HG02840 (cell line): ENCODE measurements at regions not wholly inside any gene's neighbourhood (a gene's known extent, or its start where the extent isn't known, plus 50 kb on each side); places are given as distances from the start of the nearest gene placed in this dataset.
"Not testable (repeated sequence)": the region's sequence is repeated elsewhere in the genome, so short reads cannot be mapped to it uniquely, and the experiment has no call there.

Experiments used
- ATAC-seq: cut with Tn5 transposase; IDR thresholded peaks from one replicate; pipeline ENCODE4 v1.9.1; 2021; ENCODE audit warnings: mild to moderate bottlenecking, moderate library complexity, moderate number of reproducible peaks; ENCODE audit not compliant: unreplicated experiment, low FRiP score

DNA sequence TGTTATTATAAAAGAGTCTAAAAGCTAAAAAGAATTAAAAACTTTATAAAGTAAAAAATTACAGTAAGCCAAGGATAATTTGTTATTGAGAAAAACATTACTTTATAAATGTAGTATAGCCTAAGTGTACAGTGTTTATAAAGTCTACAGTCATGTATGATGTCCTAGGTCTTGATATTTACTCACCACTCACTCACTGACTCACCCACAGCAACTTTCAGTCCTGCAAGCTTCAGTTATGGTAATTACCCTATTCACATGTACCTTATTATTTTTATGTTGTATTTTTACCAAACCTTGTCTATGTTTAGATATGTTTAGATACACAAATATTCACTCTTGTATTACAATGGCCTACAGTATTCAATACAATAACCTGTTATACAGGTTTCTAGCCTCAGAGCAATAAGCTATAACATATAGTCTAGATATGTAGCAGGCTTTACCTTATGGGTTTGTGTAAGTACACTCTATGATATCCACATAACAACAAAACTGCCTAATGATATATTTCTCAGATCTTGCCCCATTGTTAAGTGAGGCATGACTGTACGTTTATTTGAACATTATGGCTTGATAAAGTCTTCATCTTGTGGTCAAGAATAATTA lies 113.7 kb upstream of the KITLG start:
- no peak for ATAC-seq

DNA sequence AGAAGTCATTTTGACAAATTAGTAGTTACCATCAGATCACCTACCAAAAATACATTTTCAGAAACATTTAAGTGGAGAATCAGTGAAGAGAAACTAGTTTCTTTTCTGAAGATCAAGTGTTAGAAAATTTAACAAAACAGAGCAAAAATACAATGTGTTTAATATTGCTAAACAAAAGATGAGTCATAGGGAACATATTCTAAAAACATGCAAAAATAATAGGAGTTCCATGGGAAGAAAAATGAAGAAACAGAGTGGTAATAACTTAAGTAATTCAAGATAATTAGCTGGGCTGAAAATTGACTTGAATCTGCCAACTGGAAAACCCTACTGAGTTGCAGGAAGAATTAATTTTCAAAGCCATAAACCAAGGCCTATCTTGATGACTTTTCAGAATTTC lies 111.5 kb upstream of the KITLG start:
- no peak for ATAC-seq

DNA sequence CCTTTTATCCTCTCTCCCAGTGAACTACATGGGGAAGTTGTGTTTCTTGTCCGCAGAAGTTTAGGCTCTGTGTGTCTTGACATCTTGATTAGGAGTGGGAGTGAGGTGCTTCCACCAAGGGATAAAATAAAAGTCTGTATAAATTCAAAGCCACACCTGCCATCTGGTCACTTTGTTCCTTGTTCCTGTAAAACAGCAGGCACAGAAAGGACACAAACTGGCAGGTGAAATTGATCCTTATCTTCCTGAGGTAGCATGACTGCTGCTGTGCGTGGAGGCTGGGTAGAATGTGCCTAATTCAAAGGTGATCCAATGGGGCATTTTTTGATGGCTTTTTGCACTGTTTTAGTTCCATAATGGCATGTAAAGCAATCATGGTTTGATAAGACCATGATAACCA lies 104.3 kb upstream of the KITLG start:
- no peak for ATAC-seq

DNA sequence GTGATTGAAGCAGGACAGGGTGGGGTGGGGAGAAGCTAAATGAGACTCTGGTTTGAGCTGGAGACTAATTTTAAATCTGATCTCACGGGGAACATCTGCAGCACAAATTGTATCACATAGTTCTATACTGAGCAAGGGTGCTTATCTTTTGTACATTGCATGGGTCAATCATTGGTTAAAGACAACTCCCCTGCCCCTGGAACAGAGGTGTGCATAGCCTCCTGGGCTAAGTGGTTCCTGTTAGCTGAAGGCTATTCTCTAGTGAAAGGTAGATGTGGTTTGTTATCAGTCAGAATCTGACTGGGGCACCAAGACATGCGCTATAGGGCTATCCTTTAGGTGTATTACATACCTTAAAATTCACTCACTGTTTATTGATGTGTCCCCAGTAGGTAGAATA lies 103.9 kb upstream of the KITLG start:
- no peak for ATAC-seq

DNA sequence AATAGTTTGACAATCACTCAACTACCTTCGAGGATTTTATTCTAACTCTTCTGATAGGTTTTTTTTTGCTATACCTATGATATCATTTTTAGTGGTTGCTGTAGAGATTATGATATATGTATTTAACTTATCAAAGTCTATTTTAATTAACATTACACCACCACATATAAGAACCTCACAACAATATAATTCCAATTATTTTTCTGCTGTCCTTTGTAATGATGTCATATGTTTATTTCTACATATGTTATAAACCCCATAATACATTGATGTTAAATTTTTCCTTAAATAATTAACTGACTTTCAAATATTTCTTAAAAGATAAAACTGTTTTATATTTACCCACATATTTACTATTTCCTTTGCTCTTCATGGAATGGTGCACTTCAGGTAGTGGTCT lies 103.4 kb upstream of the KITLG start:
- ATAC-seq = no peak

DNA sequence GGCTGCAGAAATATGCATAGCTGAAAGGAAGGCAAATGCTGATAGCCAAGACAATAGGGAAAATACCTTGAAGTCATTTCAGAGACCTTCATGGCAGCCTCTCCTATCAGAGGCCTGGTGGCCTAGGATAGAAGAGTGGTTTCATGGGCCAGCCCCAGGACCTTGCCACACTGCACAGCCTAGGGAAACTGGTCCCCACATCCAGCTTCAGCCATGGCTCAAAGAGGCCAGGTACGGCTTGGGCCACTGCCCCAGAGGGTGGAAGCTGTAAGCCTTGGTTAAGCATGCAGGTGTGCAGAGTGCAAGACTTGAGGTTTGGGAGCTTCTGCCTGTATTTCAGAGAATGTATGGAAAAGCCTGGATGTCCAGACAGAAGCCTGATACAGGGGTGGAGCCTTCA lies 101.0 kb upstream of the KITLG start:
- no peak for ATAC-seq

DNA sequence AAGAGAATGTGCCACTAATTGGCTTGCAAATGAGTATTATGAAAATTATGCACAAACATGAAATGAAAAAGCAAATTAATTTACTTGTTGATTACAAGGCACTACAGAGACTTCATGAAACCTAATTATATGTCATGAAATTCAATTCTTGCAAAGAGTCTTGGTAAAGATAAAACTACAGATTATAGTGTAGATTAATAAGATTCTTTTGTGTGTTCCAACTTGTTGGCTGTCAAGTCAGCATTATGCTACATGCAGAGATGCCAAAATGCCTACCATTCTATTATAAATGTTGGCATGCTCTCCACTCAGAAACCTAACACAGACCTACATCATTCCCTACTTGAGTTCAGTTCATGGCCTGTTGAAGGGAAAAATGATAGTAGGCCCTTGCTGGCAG lies 97.2 kb upstream of the KITLG start:
- no peak for ATAC-seq

DNA sequence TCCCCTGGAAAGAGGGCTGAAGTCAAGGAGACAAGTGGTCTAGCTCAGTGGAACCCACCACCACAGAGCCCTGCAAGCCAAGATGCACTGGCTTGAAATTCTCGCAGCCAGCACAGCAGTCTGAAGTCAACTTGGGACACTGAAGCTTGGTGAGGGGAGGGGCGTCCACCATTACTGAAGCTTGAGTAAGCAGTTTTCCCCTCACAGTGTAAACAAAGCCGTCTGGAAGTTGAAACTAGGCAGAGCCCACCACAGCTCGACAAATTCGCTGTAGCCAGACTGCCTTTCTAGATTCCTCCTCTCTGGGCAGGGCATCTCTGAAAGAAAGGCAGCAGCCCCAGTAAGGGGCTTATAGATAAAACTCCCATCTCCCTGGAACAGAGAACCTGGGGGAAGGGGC lies 87.3 kb upstream of the KITLG start:
- ATAC-seq = not testable (repeated sequence)

DNA sequence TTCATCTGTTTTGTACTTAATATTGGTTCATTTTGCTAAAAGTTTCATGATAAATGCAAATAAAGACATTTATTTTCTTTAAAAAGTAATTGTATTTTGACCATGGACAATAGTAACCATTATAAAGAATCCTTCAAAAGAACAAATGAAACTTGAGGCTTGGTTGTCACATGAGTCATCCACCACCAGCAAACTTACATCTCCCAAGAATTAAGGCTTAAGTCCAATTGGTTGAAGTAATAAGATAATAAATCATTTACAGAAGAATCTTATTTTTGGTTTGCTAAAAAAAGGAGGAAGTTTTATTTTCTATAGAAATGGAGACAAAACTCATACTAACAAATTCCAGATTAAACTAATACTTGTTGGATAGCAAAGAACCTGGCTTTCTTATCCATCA lies 84.8 kb upstream of the KITLG start:
- no peak for ATAC-seq

DNA sequence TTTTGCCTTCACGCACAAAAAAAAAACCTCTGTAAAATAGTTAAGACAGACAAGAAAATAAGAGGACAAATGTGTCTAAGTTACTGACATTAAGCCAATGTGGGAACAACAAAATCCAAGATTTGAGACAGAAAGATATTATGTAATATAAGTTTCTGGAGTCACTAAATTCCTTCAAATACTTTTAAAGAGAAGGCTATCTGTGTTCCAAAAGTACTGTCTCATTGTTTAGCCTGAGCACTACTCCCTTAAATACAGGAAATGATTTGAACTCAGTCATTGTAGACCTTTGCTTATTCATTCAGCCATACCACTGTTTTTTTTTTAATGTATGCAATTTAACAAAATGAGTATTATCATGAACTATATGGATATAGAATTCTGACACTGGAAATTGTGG lies 82.7 kb upstream of the KITLG start:
- ATAC-seq = no peak

DNA sequence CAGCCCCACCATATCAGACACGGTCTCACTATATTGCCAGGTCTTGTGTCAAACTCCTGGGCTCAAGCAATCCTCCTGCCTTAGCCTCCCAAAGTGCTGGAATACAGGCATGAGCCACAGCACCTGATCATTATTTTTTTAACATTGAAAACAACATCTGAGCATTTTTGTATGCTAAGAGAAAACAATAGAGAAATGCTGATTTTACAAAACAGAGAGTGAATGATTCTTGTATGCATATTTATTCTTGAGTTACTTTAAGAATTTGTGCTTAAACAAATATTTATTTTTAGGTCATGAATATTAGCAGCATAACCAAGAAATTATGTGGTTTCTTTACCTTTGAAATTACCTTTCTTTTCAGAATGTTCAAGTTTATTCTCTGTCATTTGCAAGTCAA lies 81.8 kb upstream of the KITLG start:
- no peak for ATAC-seq

DNA sequence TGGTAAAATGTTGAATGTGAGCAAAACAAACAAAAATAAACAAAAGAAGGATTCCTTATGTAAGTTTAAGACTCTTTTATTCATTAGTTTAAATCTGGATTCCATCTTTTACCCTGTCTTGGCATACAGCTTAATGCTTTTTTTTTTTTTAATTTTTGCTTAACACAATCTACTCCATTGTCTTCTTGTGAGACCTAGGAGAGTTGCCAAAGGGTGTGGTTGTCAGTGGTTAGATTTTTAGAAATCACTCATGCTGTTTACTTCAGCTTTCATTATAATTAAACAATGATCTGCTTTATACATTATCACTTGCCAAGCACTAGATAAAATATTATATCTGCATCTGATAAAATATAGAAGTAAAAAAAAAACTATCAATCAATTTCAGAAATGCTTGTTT lies 77.7 kb upstream of the KITLG start:
- ATAC-seq = no peak

DNA sequence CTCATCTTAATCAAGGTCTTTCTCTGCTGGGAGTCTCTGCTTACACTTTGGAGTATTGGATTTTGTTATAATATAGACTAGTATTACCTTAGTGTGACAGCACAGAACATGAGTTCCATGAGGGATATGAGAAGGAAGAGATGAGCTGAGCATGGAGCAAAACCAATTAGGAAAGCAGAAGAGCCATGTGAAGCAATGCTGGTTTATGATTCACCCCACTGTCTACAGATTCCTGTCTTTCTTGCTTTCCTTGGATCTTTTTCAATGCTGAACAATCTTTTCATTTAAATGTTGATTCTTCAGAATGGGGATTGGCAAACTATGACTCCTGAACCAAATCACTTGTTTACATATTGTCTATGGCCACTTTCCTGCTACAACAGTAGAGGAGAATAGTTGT lies 70.4 kb upstream of the KITLG start:
- ATAC-seq = no peak

DNA sequence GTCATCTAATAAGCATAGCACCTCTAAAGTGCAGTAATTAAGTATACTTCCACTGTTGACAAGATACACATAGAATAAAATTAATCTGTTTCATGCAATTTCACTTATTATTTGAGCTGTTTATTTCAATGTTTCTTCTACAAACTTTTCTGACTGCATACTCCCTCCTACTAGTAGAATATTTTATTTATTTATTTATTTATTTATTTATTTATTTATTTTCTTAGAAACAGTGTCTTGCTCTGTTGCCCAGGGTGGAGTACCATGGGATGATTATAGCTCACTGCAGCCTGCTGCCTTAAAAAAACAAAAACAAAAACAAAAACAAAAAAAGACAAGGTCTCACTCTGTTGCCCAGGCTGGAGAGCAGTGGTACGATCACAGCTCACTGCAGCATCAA lies 68.4 kb upstream of the KITLG start:
- no peak for ATAC-seq

DNA sequence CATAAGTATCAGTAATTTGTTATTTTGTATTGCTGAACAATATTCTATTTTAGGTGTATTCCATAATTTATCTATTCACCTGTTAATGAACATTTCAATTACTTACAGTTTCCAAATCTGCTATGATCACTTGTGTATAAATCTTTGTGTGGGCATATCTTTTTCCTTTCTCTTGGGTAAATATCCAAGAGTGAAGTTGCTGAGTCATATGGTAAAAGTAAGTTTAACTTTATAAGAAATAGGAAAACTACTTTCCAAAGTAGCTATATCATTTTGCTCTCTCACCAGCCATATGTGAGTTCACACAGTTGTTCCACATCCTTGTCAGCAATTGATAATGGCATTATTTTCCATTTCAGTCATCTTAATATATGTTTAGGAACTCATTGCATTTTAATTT lies 66.6 kb upstream of the KITLG start:
- no peak for ATAC-seq

DNA sequence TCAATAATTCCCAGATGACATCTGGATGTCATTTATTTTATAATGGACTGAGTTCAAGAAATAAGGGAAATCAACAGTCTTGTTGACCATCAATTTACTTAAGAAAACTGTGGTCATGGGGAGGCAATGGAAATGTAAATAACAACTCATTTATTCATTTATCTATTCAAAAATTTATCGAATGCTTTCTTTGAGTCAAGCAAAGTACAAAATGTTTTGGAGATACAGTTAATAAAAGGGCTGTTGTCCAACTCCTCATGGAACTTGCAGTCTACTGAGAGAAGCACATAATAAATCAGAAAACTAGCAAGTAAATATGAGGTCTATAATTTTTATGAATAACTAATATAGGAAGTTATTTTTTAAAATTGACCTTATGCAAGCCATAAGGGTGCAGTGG lies 65.5 kb upstream of the KITLG start:
- no peak for ATAC-seq

DNA sequence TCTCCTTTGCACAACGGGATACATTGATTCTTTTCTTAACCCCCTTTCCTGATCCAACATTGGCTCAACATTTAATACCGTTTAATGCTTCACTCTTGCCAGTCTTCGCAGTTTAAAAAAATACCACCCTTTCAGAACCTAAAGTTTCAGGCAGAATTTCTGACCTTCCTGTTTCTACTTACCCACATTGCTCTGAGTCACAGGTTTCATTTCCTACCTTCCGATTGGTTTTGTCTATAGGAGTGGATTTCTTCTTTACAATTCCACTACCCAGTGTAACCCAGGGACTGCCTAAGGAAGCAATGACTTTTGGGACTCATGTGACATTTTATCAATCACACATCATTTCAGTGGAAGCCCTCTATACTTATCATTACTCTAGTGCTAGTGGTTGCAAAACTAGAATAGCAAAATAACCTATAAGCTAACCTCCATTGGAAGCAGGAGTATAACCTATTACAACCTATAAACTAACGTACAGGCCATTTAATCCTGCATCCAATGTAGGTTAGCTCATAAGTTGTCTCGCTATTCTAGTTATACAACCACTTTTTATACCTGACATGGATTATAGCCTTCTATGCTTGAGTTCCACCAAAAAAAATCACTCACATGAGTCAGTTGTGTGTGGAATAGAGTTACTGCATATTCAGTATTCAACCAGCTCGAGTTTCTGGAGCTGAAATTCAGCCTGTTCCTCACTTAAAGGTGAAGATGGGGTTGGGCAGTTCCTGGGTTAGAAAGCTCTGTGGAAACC lies 64.9 kb upstream of the KITLG start:
- ATAC-seq = no peak

DNA sequence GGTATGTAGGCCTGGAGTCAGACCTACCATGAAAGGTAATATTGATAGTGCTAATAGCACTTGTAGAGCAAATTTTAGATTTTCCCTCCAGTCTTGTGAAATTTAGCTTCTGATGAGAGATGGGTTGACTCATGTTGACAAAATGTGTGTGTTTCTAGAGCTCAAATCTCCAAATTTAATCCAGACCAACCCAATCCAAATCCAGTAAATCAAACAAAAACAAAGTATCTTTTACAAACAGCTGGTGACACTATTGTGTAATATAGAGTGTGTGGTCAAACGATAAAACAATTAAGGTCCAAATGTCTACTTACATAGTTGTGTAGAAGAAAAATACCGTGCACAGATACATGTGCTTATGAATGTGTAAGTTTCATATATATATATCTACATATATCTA lies 63.4 kb upstream of the KITLG start:
- no peak for ATAC-seq

DNA sequence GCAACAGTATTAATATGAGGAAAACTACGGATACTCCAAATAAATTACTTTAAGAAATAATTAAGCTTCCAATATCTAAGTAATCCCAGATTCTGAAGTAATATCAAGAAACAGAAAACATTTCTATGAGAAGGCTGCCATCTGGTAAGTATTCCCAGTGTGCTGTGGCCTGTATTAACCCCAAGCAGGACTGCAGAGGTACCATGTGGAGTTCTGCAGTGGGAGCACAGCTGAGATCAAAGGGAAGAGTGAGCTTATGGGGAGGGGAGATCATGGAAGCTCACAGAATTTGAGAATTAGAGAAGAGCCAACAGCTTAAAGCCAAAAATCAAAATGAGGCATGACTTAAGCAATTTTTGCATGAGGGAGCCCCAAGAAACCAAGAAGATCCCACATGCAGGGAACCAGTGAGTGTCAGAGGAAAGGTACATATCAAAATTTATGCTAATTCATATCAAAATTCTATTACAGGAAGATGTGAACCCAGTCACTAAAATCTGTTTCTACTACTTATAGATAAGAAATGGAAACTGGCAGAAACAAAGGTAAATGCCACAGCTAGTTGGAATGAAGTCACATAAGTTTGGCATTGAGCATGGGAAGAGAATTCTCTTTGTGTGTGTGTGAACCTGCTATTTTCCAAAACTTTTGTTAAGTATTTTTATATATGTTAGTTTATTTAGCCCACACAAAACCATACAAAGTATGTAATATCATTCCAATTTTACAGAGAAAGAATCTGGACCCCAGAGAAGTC lies 62.6 kb upstream of the KITLG start:
- no peak for ATAC-seq

DNA sequence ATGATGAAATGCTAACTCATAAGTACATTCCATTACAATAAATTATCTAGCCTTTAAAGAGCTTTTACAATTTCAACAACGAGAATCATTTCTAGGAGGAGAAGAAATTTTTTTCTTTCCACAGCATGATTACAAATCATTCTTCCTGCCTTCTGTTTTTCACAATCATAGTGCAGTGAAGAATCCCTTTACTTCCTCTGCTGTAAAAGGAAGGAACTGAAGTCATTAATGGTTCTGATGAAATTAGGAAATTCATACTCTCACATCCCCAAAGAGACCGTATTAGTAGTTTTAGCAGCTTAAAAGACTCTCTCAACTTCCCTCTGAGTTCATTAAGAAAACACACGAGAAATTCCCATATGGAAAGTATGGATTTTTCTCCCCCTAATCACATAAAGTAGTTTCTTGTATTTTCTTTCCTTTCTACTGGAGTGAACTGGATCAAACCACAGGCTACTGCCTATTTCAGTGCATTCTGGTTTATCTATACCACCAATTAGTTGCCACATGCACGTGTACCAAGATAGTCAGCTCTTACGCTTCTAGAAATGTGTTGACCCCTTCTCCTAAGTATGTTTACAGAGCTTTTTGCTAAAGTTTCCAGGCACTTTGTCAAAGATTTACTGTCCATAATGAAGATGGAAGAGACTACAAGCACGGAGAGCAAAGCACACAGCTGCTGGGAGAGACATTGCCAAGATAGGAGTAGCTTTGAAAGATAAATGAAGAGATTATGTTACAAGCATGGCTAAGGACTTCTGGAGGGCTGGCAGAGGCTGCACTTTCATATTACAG lies 58.9 kb upstream of the KITLG start:
- no peak for ATAC-seq

DNA sequence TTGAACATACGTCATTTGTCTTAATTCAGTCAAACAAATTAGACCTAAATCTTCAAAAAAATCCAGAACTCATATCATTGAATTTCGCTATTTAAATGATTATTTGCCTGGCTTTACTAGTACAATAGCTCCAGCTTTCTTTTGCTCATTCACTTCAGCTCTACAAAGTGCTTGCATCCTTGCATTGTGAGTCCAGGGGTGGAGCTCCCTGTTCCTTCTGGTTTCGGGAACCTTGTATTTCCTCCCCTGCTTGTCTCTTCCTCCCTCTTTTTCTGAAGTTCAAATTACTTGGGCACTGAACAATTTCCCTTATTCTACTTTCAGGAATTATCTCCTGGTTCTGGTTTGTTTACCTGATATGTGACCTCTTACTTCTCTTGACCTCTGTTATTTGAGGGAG lies 58.1 kb upstream of the KITLG start:
- ATAC-seq = no peak
